ENCODE measurements at regions not wholly inside any gene's neighbourhood (a gene's known extent, or its start where the extent isn't known, plus 50 kb on each side); places are given as distances from the start of the nearest gene placed in this dataset.
"Not testable (repeated sequence)": the region's sequence is repeated elsewhere in the genome, so short reads cannot be mapped to it uniquely, and the experiment has no call there.

- DNase-seq, result not testable (repeated sequence)
Measured at GRCh38 chr6:94687255-94687654, 890.1 kb upstream of the MANEA start.

GRCh38 chr6:94683409-94683808 lies 893.9 kb upstream of the MANEA start:
- DNase-seq, result no peak

GRCh38 chr6:94680669-94681212 lies 896.6 kb upstream of the MANEA start:
- no peak for DNase-seq

GRCh38 chr6:94673251-94673650 lies 904.1 kb upstream of the MANEA start:
- DNase-seq, result no peak

GRCh38 chr6:94670017-94670416 lies 907.3 kb upstream of the MANEA start:
- DNase-seq, result no peak

GRCh38 chr6:94668876-94669275 lies 908.5 kb upstream of the MANEA start:
- no peak for DNase-seq

- DNase-seq, result no peak
Measured at GRCh38 chr6:94658929-94659328, 918.4 kb upstream of the MANEA start.

GRCh38 chr6:94651239-94651638 lies 926.1 kb upstream of the MANEA start:
- DNase-seq, result no peak

- DNase-seq, result no peak
Measured at GRCh38 chr6:94645191-94645590, 932.1 kb upstream of the MANEA start.

GRCh38 chr6:94639564-94639963 lies 937.8 kb upstream of the MANEA start:
- DNase-seq, result no peak

GRCh38 chr6:94636780-94637385 lies 940.5 kb upstream of the MANEA start:
- DNase-seq, result no peak

- DNase-seq, result no peak
Measured at GRCh38 chr6:94623586-94623985, 953.7 kb upstream of the MANEA start.

GRCh38 chr6:94622783-94623182 lies 954.6 kb upstream of the MANEA start:
- no peak for DNase-seq

- DNase-seq, result no peak
Measured at GRCh38 chr6:94600636-94601035, 976.7 kb upstream of the MANEA start.

GRCh38 chr6:94597487-94597886 lies 979.8 kb upstream of the MANEA start:
- DNase-seq, result no peak

GRCh38 chr6:94590416-94590815 lies 986.9 kb upstream of the MANEA start:
- DNase-seq, result no peak

- no peak for DNase-seq
Measured at GRCh38 chr6:94588301-94588700, 989.0 kb upstream of the MANEA start.

GRCh38 chr6:94584211-94584610 lies 993.1 kb upstream of the MANEA start:
- no peak for DNase-seq

- no peak for DNase-seq
Measured at GRCh38 chr6:94570581-94570980, 1006.8 kb upstream of the MANEA start.

- no peak for DNase-seq
Measured at GRCh38 chr6:94562846-94563245, 1014.5 kb upstream of the MANEA start.

- no peak for DNase-seq
Measured at GRCh38 chr6:94559829-94560537, 1017.4 kb upstream of the MANEA start.

- DNase-seq, result not testable (repeated sequence)
Measured at GRCh38 chr6:94557207-94557606, 1020.1 kb upstream of the MANEA start.

GRCh38 chr6:94548201-94548600 lies 1029.1 kb upstream of the MANEA start:
- no peak for DNase-seq

GRCh38 chr6:94535798-94536197 lies 1041.5 kb upstream of the MANEA start:
- no peak for DNase-seq

All from CD4-positive, alpha-beta T cell treated with Interleukin-21 for 1 hour (primary cell).